ENCODE measurements at regions not wholly inside any gene's neighbourhood (a gene's known extent, or its start where the extent isn't known, plus 50 kb on each side); places are given as distances from the start of the nearest gene placed in this dataset.

DNA sequence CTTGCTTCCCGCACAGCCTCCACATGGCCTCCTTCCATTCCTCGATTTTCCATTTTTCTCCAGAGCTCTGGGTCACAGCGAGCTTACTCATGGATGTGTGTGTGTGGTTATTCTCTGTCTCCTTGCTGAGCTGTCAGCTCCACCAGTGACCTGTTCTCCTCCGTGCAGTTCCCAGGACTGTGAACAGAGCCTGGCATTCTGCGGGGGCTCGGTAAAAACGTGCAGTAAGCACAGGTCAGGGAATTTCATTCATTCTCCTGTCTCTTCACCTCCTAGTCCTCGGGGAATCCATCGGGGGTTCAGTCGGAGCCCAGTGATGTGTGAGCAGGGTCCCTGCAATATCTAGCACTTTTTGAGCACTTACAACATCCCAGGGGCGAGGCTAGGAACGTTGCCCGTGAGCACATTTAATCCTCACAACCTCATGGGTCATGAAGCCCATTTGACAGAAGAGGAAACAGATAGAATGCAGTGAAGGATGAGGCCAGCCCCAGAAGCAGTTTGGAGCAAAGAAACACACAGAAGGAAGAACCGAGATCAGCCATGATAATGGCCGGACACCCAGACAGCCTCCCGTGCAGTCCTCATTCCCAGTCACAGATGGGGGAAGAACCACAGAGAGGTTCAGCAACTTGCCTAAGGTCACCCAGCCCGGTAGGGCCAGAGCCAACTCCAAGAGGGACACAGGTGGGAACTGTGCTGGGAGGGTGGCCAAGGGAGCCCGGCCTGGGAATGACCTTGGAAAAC lies 183.2 kb upstream of the GSE1 start:
- TF ChIP-seq EP300 (IDR thresholded peaks at IDR 0.05) = no peak
- TF ChIP-seq, protein P1, sequence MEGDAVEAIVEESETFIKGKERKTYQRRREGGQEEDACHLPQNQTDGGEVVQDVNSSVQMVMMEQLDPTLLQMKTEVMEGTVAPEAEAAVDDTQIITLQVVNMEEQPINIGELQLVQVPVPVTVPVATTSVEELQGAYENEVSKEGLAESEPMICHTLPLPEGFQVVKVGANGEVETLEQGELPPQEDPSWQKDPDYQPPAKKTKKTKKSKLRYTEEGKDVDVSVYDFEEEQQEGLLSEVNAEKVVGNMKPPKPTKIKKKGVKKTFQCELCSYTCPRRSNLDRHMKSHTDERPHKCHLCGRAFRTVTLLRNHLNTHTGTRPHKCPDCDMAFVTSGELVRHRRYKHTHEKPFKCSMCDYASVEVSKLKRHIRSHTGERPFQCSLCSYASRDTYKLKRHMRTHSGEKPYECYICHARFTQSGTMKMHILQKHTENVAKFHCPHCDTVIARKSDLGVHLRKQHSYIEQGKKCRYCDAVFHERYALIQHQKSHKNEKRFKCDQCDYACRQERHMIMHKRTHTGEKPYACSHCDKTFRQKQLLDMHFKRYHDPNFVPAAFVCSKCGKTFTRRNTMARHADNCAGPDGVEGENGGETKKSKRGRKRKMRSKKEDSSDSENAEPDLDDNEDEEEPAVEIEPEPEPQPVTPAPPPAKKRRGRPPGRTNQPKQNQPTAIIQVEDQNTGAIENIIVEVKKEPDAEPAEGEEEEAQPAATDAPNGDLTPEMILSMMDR (IDR thresholded peaks at IDR 0.05) = no peak
- no peak for TF ChIP-seq POLR2A (IDR thresholded peaks at IDR 0.05)
